Gastrocnemius medialis (tissue), 4 donors: ENCODE measurements at regions not wholly inside any gene's neighbourhood (a gene's known extent, or its start where the extent isn't known, plus 50 kb on each side); places are given as distances from the start of the nearest gene placed in this dataset.

Experiments used
- POLR2A ChIP-seq, 2 donors: fragments of 450-650 bp; IDR thresholded peaks; one replicate each; pipeline ENCODE4 v1.6.1; 2017; ENCODE audit warnings: antibody characterized with exemption in 2 of 2, mild to moderate bottlenecking in 2 of 2, moderate library complexity in 2 of 2
- TF ChIP-seq, protein P1 (sequence below), 5 experiments: fragments of 450-650 bp in 3 of 5; fragments of 200-600 bp in 2 of 5; sonication (generic) in 2 of 5; IDR thresholded peaks in 4 of 5; conservative IDR thresholded peaks in 1 of 5; 1 replicate in 4 of 5; 2 replicates in 1 of 5; pipeline ENCODE4 v1.5.1; 2016 to 2019; ENCODE audit warnings: antibody characterized with exemption in 5 of 5, mild to moderate bottlenecking in 3 of 5, moderate library complexity in 3 of 5

DNA sequence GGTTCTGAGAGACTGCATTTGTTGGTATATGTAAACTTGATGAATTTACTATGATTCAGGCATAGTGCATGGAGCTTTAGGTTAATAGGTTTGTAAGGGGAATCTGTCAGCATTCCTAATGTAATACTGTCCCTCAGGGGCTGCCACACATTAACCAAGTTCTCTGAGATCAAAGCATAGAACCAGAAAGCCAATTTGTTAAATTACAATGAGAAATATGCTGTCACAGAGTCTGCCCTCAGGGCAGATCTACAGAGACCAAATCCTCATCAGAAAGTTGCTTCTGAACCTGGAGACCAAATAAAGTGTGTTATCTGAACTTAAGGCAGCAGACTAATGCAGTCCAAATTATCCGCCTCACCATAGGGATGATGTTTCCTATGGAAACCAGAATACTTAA, 250.8 kb upstream of the HTR1E start:
- TF ChIP-seq, protein P1, sequence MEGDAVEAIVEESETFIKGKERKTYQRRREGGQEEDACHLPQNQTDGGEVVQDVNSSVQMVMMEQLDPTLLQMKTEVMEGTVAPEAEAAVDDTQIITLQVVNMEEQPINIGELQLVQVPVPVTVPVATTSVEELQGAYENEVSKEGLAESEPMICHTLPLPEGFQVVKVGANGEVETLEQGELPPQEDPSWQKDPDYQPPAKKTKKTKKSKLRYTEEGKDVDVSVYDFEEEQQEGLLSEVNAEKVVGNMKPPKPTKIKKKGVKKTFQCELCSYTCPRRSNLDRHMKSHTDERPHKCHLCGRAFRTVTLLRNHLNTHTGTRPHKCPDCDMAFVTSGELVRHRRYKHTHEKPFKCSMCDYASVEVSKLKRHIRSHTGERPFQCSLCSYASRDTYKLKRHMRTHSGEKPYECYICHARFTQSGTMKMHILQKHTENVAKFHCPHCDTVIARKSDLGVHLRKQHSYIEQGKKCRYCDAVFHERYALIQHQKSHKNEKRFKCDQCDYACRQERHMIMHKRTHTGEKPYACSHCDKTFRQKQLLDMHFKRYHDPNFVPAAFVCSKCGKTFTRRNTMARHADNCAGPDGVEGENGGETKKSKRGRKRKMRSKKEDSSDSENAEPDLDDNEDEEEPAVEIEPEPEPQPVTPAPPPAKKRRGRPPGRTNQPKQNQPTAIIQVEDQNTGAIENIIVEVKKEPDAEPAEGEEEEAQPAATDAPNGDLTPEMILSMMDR (IDR thresholded peaks at IDR 0.05 in 4 of 5, conservative IDR thresholded peaks at IDR 0.05 in 1 of 5): no peak
- no peak for TF ChIP-seq POLR2A (IDR thresholded peaks at IDR 0.05)
